Loucy (cell line): ENCODE measurements at regions not wholly inside any gene's neighbourhood (a gene's known extent, or its start where the extent isn't known, plus 50 kb on each side); places are given as distances from the start of the nearest gene placed in this dataset.

Experiments used
- CTCF ChIP-seq: fragments of 200-600 bp; sonication (generic); conservative IDR thresholded peaks from 2 replicates; pipeline ENCODE4 v1.5.1; 2014; ENCODE audit warnings: mild to moderate bottlenecking, antibody characterized with exemption, low read length
- EZH2phosphoT487 ChIP-seq: fragments of 200-600 bp; IDR thresholded peaks from 2 replicates; pipeline ENCODE4 v1.6.1; 2018; ENCODE audit warnings: antibody characterized with exemption, mild to moderate bottlenecking, moderate library complexity, borderline replicate concordance

DNA sequence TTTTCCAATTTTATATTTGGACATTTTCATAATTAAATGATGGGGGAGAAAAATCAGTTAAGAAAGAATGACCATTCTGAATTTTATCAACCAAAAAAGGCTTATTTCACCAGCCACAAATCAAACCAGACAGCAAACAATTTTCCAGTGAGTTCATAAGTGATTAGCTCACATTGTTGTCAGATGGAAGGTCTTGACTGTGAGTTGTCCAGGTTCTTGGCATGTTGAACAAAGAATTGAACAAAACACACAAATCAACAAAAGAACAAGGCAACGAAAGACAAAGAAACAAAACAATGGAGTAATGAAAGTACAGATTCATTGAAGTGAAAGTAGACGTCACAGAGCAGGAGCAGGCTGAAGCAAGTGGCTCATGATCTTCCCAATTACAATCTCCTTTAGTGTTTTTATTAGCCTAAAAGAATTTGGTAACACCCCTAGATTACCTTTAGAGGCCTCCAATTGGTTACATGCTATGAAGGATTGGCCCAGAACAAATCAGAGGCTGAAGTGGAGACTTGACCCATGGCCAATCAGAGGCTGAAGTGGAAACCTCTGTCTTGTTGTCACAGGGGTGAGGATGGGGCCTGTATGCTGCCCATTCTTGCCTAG is 248.7 kb downstream of the NEBL start:
- TF ChIP-seq CTCF: no peak
- TF ChIP-seq EZH2phosphoT487: no peak
